NOMO-1 treated with dmso at 0.1 percent for 144 hours (cell line): ENCODE measurements at regions not wholly inside any gene's neighbourhood (a gene's known extent, or its start where the extent isn't known, plus 50 kb on each side); places are given as distances from the start of the nearest gene placed in this dataset.
A peak's percentile ranks its signal among the peaks of the same experiment; 100 is the strongest.

ENCODE experiments used
- DNase-seq: peaks from one replicate; lab custom pipeline; 2025; ENCODE audit not compliant: unreplicated experiment; lab: John Stamatoyannopoulos, UW

- DNase-seq, result no peak
Observed at GRCh38 chr1:187622545-187622944, 793.8 kb downstream of the PLA2G4A start.

- peak; percentile 28 for DNase-seq
Observed at GRCh38 chr1:187624812-187625545, 796.2 kb downstream of the PLA2G4A start.

DNA sequence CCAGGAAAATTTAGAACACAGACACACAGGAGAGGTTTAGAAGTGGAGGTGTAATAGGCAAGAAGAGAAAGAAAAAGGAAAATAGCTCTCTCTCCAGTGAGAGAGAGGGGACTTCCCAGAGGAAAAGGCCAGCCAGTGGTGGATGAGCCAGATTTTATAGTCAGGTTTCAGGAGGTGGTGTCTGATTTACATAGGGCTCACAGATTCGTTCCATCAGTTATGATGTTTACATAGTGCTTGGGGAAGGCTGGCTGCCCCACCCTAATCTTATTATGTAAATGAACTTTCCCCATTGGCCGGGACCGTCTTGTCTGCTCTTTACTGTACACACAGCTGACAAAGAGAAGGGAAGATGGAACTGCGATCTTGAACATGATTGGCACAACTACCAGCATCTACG is 797.3 kb downstream of the PLA2G4A start:
- no peak for DNase-seq

- no peak for DNase-seq
Observed at GRCh38 chr1:187627516-187627915, 798.8 kb downstream of the PLA2G4A start.

DNA sequence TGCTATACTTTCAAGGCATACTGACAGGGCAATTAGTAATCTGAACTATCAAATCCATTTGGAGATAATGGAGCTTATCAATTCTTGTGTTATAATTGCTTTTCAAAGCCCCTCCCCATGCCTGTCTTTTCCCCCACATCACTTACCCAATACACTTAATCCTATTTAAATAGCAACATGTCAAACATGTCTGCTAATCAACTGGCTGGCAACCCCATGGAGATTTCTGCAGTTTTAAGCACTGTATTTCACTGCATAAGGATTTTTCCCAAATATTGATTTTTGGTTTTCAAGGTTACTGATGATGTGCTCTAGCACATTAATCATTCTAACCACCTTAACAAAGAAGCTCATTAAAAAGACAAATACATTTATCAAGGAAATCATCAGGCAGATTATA is 800.3 kb downstream of the PLA2G4A start:
- DNase-seq, result no peak

GRCh38 chr1:187630653-187631380 is 802.1 kb downstream of the PLA2G4A start:
- DNase-seq, result no peak

GRCh38 chr1:187631381-187631675 is 802.6 kb downstream of the PLA2G4A start:
- no peak for DNase-seq

- DNase-seq, result no peak
Observed at GRCh38 chr1:187631984-187632383, 803.2 kb downstream of the PLA2G4A start.

- DNase-seq, result peak; percentile 62
Observed at GRCh38 chr1:187634940-187635339, 806.2 kb downstream of the PLA2G4A start.

DNA sequence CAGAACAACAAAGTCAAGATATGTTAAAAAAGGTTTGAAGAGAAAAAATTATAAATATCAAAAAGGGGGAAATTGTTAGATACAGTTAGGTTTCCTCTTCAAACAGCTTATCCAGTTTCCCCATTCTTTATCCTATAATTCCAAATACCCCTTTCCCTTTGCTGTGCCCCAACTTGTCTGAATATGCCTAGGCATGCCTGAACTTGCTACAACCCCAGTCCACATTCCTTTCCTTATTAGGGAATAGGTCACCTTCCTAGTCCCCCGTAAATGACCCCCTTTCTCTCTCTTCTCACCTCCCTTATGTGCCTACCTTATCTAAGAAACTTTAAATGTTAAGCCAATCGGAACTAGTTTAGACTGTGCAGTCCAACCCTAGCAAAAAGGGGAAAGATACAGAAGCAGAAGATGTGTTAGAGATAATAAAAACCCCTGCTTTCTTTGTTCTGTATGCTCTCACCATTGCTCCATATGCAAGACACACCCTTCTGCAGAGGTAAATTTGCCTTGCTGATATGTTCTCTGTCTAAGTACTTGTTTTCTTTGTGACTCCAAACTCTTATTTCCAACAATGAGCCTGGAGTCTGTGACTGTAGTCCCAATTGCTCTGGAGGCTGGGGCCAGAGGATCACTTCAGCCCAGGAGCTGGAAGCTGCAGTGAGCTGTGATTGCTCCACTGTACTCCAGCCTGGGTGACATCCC is 810.1 kb downstream of the PLA2G4A start:
- no peak for DNase-seq

GRCh38 chr1:187641015-187641414 is 812.3 kb downstream of the PLA2G4A start:
- DNase-seq, result no peak

GRCh38 chr1:187641463-187641862 is 812.7 kb downstream of the PLA2G4A start:
- no peak for DNase-seq

DNA sequence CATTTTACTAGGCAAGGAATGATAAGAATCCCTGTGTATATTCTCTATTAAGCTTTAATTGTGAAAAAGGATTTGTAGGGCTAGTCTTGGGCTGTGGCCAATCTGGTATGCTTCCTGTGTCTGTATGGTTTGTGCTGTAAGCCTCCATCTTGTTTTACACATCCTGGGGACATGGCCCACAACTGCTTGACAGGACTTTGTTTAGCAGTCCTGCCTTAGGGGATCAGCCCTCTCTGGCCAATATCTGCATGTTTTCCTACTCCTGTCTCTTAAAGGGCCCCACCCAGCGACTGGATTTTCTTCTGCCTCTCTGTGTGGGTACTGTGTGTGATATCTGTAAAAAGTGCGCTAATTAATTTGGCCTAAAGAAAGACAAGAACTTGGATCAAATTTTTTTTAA is 813.2 kb downstream of the PLA2G4A start:
- no peak for DNase-seq

DNA sequence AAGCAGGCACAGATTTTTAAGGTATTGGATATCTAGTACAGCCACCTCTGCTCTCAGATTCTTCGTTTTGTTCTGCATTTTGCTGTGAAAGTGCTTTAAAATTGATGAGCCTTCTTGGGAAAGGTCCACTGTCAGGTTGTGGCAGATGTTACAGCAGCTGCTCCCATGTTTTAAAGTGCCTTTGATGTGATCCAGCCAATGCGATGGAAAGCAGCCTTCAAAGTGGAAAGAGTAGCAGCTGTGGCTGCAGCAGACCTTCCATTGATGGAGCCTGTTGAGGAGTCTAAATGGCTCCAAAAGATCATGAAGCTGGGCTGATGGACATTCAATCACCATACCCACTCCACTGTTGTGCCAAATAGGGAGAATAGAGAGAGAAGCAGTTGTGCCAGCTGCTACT is 816.9 kb downstream of the PLA2G4A start:
- no peak for DNase-seq

DNA sequence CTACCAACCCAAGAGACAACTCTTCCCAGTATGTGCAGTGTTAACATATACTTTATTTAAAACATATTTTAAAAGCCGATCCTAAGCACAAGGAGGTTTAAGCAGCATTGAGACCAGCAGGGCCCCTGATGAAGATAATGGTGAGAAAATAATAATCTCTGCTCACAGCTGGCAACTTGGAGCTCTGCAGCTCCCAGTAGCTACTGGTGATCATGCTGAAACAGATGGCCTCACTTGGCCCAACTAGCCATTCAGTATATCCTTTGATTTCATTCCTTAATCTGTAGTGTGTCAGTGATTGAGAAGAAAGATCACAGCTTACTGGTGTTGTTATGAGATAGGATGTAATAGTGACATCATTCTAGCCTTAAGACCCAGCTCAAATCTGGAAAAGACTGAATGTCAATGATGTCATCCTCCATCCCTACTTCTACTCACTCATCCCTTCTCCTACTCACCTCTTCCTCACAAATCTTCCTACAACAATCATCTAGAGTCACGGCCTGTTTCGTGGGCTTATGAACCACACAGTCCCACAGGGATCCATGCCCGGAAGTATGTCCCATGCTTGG is 817.9 kb downstream of the PLA2G4A start:
- DNase-seq, result no peak

GRCh38 chr1:187648091-187648490 is 819.3 kb downstream of the PLA2G4A start:
- DNase-seq, result no peak

DNA sequence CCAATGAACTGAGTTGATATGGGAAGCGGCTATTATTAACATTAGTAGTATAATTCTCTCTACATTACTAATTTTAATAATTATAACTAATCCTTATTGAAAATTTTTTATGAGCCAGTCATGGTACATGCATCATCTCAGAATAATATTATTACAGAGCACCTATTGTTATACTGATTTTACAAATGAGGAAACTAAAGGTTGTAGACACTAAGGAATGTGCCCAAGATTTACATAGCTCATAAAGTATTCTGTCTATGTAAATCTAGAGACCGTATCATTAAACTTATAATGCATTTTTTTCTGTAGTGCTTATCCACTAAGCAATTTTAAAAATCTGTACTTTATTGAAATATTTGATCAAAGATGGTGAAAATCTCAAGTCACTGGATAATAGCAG is 825.9 kb downstream of the PLA2G4A start:
- DNase-seq, result no peak

DNA sequence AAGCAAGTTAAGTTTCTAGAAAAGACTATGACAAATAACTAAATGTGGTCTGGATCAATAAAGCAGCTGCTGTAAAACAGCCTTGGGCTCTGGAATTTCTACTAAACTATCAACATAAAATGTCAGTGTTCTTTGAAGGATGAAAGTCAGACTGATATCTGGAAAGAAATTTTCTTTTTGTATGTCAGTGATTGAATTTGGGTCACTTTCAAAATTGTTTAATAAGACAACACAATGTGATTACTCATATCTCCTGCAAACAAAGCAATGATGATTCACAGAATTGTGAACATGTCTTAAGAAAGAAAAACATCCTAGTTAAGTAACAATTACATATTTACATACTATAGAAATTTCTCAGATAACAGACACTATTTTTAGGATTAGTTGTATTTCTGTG is 826.4 kb downstream of the PLA2G4A start:
- DNase-seq, result no peak

DNA sequence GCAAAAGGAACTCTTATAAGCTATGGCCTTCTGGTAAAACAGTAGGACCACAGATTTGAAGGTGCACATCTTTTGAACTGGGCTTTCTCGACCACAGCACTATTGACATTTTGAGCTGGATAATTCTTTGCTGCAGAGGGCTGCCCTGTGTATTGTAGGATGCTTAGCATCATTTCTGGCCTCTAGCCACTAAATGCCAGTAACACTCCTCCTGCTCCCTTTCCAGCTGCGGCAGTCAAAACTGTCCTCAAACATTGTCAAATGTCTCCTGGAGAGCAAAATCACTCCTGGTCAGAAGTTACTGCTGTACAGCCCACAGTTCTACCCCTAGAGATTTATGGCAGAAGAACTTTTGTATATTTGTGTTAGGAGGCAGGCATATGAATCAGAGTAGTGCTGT is 836.7 kb downstream of the PLA2G4A start:
- DNase-seq, result no peak

- DNase-seq, result no peak
Observed at GRCh38 chr1:187680823-187681222, 852.1 kb downstream of the PLA2G4A start.

GRCh38 chr1:187682112-187682511 is 853.4 kb downstream of the PLA2G4A start:
- DNase-seq, result no peak

- no peak for DNase-seq
Observed at GRCh38 chr1:187685333-187685732, 856.6 kb downstream of the PLA2G4A start.
